ENCODE measurements at regions not wholly inside any gene's neighbourhood (a gene's known extent, or its start where the extent isn't known, plus 50 kb on each side); places are given as distances from the start of the nearest gene placed in this dataset.

GRCh38 chr10:94105226-94105625 lies 111.5 kb downstream of the PLCE1 start:
- Histone ChIP-seq H3K4me1 (no peaks in the 10 kb centered on the region), H3K36me3 (ENCODE audit: low read depth, missing control alignments) (no peaks in the 10 kb centered on the region), H3K4me3 (no peak overlapping the region), H3K27ac (no peak overlapping the region), H3K9me3 (no peaks in the 10 kb centered on the region), H3K27me3 (no peaks in the 10 kb centered on the region)
- intact Hi-C loops (cut with DNase I; ENCODE audit: low total_unique reads), result no loop called here
- TF ChIP-seq POLR2A (IDR thresholded peaks at IDR 0.05) (no peak), CTCF (IDR thresholded peaks at IDR 0.05) (no peak)
- DNase-seq, result no peak
- 70 to 78% methylated on average over 3 of the region's 3 CpGs for WGBS, 2 donors

GRCh38 chr10:94107191-94107590 lies 113.5 kb downstream of the PLCE1 start:
- 16 to 31% methylated on average over 2 of the region's 2 CpGs for WGBS, 2 donors
- TF ChIP-seq POLR2A (IDR thresholded peaks at IDR 0.05), result no peak
- TF ChIP-seq CTCF (IDR thresholded peaks at IDR 0.05), result no peak
- H3K36me3 ChIP-seq (ENCODE audit: low read depth, missing control alignments), result no peaks in the 10 kb centered on the region
- H3K27me3 ChIP-seq, result no peaks in the 10 kb centered on the region
- H3K4me1 ChIP-seq, result no peaks in the 10 kb centered on the region
- no peak for DNase-seq
- H3K4me3 ChIP-seq, result no peak overlapping the region
- intact Hi-C loops (cut with DNase I; ENCODE audit: low total_unique reads), result no loop called here
- H3K9me3 ChIP-seq, result no peaks in the 10 kb centered on the region
- no peak overlapping the region for H3K27ac ChIP-seq

- H3K4me3 ChIP-seq, result no peak overlapping the region
- WGBS, 2 donors, result 71 to 81% methylated on average over 2 of the region's 2 CpGs
- H3K9me3 ChIP-seq, result no peaks in the 10 kb centered on the region
- H3K27ac ChIP-seq, result no peak overlapping the region
- intact Hi-C loops (cut with DNase I; ENCODE audit: low total_unique reads), result no loop called here
- H3K4me1 ChIP-seq, result no peaks in the 10 kb centered on the region
- H3K36me3 ChIP-seq (ENCODE audit: low read depth, missing control alignments), result no peaks in the 10 kb centered on the region
- H3K27me3 ChIP-seq, result no peaks in the 10 kb centered on the region
- TF ChIP-seq CTCF (IDR thresholded peaks at IDR 0.05) (no peak), POLR2A (IDR thresholded peaks at IDR 0.05) (no peak)
- no peak for DNase-seq
Measured at GRCh38 chr10:94108200-94108599, 114.5 kb downstream of the PLCE1 start.

- H3K4me3 ChIP-seq, result no peak overlapping the region
- H3K36me3 ChIP-seq (ENCODE audit: low read depth, missing control alignments), result no peaks in the 10 kb centered on the region
- DNase-seq, result no peak
- H3K9me3 ChIP-seq, result no peaks in the 10 kb centered on the region
- intact Hi-C loops (cut with DNase I; ENCODE audit: low total_unique reads), result no loop called here
- 69 to 79% methylated on average over 2 of the region's 2 CpGs for WGBS, 2 donors
- no peak overlapping the region for H3K27ac ChIP-seq
- no peaks in the 10 kb centered on the region for H3K27me3 ChIP-seq
- TF ChIP-seq CTCF (IDR thresholded peaks at IDR 0.05) (no peak), POLR2A (IDR thresholded peaks at IDR 0.05) (no peak)
- H3K4me1 ChIP-seq, result peaks cover 3% of the 10 kb centered on the region
Measured at GRCh38 chr10:94111367-94111766, 117.6 kb downstream of the PLCE1 start.

GRCh38 chr10:94112321-94112720 lies 118.6 kb downstream of the PLCE1 start:
- intact Hi-C loops (cut with DNase I; ENCODE audit: low total_unique reads), result no loop called here
- WGBS, 2 donors, result 49 to 60% methylated on average over 2 of the region's 2 CpGs
- no peak for TF ChIP-seq POLR2A (IDR thresholded peaks at IDR 0.05)
- no peak for TF ChIP-seq CTCF (IDR thresholded peaks at IDR 0.05)

More at GRCh38 chr10:94112321-94112720, 118.6 kb downstream of the PLCE1 start:
- Histone ChIP-seq H3K4me1 (peaks cover 3% of the 10 kb centered on the region), H3K36me3 (ENCODE audit: low read depth, missing control alignments) (no peaks in the 10 kb centered on the region), H3K27me3 (no peaks in the 10 kb centered on the region), H3K4me3 (no peak overlapping the region), H3K9me3 (no peaks in the 10 kb centered on the region), H3K27ac (no peak overlapping the region)
- DNase-seq, result no peak

Data from testis (tissue), 2 donors.